HEK293 (cell line): ENCODE measurements at regions not wholly inside any gene's neighbourhood (a gene's known extent, or its start where the extent isn't known, plus 50 kb on each side); places are given as distances from the start of the nearest gene placed in this dataset.

Source experiments
- MEIS1 ChIP-seq: sonication (generic); formaldehyde crosslinking; IDR thresholded peaks from 2 replicates; pipeline ENCODE4 v1.8.1; 2022; ENCODE audit warnings: missing genetic modification reagents, mild to moderate bottlenecking, borderline replicate concordance
- SALL2 ChIP-seq: fragments of 450-650 bp; formaldehyde crosslinking; IDR thresholded peaks from 2 replicates; pipeline ENCODE4 v1.5.0; 2017; ENCODE audit warnings: missing biosample characterization, mild to moderate bottlenecking, missing genetic modification characterization, borderline replicate concordance
- TCF7L2 ChIP-seq: IDR thresholded peaks from 2 replicates; pipeline ENCODE4 v1.6.1; 2011; ENCODE audit warnings: low read depth, mild to moderate bottlenecking, inconsistent platforms, low read length, moderate library complexity, borderline replicate concordance
- ZNF311 ChIP-seq: fragments of 450-650 bp; formaldehyde crosslinking; IDR thresholded peaks from 2 replicates; pipeline ENCODE4 v1.5.1; 2017; ENCODE audit warnings: missing biosample characterization, missing genetic modification characterization, borderline replicate concordance
- ZNF596 ChIP-seq: fragments of 450-650 bp; IDR thresholded peaks from 2 replicates; pipeline ENCODE4 v1.5.0; 2018; ENCODE audit warnings: missing biosample characterization, mild to moderate bottlenecking, missing genetic modification characterization, moderate library complexity
- ZNF747 ChIP-seq: fragments of 450-650 bp; formaldehyde crosslinking; IDR thresholded peaks from 2 replicates; pipeline ENCODE4 v1.5.1; 2016; ENCODE audit warnings: missing biosample characterization, missing genetic modification characterization
- TF ChIP-seq, protein P1 (sequence below): fragments of 450-650 bp; formaldehyde crosslinking; optimal IDR thresholded peaks from 2 replicates; pipeline ENCODE3; 2016; ENCODE audit warnings: missing biosample characterization, mild to moderate bottlenecking, missing genetic modification characterization
- TF ChIP-seq, protein P2 (sequence below): fragments of 450-650 bp; formaldehyde crosslinking; IDR thresholded peaks from 2 replicates; pipeline ENCODE4 v1.5.1; 2016; ENCODE audit warnings: missing biosample characterization, missing genetic modification characterization
- TF ChIP-seq, protein P3 (sequence below): fragments of 450-650 bp; formaldehyde crosslinking; IDR thresholded peaks from 2 replicates; pipeline ENCODE4 v1.5.1; 2016; ENCODE audit warnings: missing biosample characterization, missing genetic modification characterization
- TF ChIP-seq, protein P4 (sequence below): fragments of 450-650 bp; formaldehyde crosslinking; IDR thresholded peaks from 2 replicates; pipeline ENCODE4 v1.5.1; 2016; ENCODE audit warnings: missing biosample characterization, missing genetic modification characterization

DNA sequence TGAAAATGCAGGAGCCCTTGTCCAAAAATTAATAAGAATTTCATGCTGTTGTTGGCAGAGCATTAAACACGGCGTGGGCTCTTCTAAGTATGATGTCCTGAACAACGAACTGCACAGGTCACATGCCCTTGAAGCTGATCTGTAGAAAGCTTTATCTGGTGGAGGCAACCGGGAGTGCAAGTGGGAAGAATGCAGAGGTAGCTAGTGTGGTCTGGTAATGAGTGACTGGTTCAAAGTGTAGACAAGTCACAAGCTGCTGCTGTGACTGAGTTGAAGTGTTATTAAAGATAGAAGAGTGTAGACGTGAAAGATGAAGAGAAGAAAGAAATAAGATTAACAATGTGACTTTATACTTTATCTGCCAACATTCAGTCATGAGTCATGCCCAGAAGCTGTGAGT, 361.9 kb downstream of the TTLL7 start:
- TF ChIP-seq, protein P1, sequence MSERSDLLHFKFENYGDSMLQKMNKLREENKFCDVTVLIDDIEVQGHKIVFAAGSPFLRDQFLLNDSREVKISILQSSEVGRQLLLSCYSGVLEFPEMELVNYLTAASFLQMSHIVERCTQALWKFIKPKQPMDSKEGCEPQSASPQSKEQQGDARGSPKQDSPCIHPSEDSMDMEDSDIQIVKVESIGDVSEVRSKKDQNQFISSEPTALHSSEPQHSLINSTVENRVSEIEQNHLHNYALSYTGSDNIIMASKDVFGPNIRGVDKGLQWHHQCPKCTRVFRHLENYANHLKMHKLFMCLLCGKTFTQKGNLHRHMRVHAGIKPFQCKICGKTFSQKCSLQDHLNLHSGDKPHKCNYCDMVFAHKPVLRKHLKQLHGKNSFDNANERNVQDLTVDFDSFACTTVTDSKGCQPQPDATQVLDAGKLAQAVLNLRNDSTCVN (tag by site-specific recombination) = no peak
- TF ChIP-seq, protein P2, sequence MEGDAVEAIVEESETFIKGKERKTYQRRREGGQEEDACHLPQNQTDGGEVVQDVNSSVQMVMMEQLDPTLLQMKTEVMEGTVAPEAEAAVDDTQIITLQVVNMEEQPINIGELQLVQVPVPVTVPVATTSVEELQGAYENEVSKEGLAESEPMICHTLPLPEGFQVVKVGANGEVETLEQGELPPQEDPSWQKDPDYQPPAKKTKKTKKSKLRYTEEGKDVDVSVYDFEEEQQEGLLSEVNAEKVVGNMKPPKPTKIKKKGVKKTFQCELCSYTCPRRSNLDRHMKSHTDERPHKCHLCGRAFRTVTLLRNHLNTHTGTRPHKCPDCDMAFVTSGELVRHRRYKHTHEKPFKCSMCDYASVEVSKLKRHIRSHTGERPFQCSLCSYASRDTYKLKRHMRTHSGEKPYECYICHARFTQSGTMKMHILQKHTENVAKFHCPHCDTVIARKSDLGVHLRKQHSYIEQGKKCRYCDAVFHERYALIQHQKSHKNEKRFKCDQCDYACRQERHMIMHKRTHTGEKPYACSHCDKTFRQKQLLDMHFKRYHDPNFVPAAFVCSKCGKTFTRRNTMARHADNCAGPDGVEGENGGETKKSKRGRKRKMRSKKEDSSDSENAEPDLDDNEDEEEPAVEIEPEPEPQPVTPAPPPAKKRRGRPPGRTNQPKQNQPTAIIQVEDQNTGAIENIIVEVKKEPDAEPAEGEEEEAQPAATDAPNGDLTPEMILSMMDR (tag by site-specific recombination) = no peak
- TF ChIP-seq ZNF311 (tag by site-specific recombination) (no peak), SALL2 (tag by site-specific recombination) (no peak), TCF7L2 (no peak), ZNF596 (tag by site-specific recombination) (no peak), ZNF747 (tag by site-specific recombination) (no peak), MEIS1 (CRISPR knock-in tag) (no peak)
- TF ChIP-seq, protein P3, sequence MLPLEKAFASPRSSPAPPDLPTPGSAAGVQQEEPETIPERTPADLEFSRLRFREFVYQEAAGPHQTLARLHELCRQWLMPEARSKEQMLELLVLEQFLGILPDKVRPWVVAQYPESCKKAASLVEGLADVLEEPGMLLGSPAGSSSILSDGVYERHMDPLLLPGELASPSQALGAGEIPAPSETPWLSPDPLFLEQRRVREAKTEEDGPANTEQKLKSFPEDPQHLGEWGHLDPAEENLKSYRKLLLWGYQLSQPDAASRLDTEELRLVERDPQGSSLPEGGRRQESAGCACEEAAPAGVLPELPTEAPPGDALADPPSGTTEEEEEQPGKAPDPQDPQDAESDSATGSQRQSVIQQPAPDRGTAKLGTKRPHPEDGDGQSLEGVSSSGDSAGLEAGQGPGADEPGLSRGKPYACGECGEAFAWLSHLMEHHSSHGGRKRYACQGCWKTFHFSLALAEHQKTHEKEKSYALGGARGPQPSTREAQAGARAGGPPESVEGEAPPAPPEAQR (tag by site-specific recombination) = no peak
- TF ChIP-seq, protein P4, sequence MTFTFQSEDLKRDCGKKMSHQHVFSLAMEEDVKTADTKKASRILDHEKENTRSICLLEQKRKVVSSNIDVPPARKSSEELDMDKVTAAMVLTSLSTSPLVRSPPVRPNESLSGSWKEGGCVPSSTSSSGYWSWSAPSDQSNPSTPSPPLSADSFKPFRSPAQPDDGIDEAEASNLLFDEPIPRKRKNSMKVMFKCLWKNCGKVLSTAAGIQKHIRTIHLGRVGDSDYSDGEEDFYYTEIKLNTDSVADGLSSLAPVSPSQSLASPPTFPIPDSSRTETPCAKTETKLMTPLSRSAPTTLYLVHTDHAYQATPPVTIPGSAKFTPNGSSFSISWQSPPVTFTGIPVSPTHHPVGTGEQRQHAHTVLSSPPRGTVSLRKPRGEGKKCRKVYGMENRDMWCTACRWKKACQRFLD (tag by site-specific recombination) = no peak
